KMS-11 (cell line): ENCODE measurements at regions not wholly inside any gene's neighbourhood (a gene's known extent, or its start where the extent isn't known, plus 50 kb on each side); places are given as distances from the start of the nearest gene placed in this dataset.

Source experiments
- H2AFZ ChIP-seq: fragments of 200-600 bp; sonication (generic); 2 replicates; pipeline ENCODE4 v1.6.1; 2016; ENCODE audit warnings: antibody characterized with exemption, mixed run types, low read depth
- H3K27ac ChIP-seq: fragments of 200-600 bp; sonication (generic); 2 replicates; pipeline ENCODE4 v1.6.1; 2016; ENCODE audit warnings: mild to moderate bottlenecking, mixed run types
- H3K27me3 ChIP-seq: fragments of 200-600 bp; sonication (generic); 2 replicates; pipeline ENCODE4 v1.6.1; 2017; ENCODE audit warnings: mild to moderate bottlenecking, low read depth, mixed run types, moderate library complexity; ENCODE audit not compliant: insufficient read depth
- H3K36me3 ChIP-seq: fragments of 200-600 bp; sonication (generic); 2 replicates; pipeline ENCODE4 v1.6.1; 2017; ENCODE audit warnings: mild to moderate bottlenecking, mixed run types; ENCODE audit not compliant: insufficient read depth
- H3K4me1 ChIP-seq: fragments of 200-600 bp; sonication (generic); 2 replicates; pipeline ENCODE4 v1.6.1; 2016; ENCODE audit warnings: mild to moderate bottlenecking, low read depth, mixed run types; ENCODE audit not compliant: poor library complexity, severe bottlenecking
- H3K4me2 ChIP-seq: fragments of 200-600 bp; sonication (generic); 2 replicates; pipeline ENCODE4 v1.7.0; 2016; ENCODE audit warnings: mild to moderate bottlenecking, mixed run types
- H3K4me3 ChIP-seq: fragments of 200-600 bp; sonication (generic); IDR thresholded peaks from 2 replicates; pipeline ENCODE4 v1.6.1; 2017; ENCODE audit warnings: low read depth, low read length, mixed read lengths; ENCODE audit not compliant: insufficient read depth
- H3K79me2 ChIP-seq: fragments of 200-600 bp; sonication (generic); 2 replicates; pipeline ENCODE4 v1.6.1; 2016; ENCODE audit warnings: low read depth, mixed run types; ENCODE audit not compliant: insufficient read depth
- H3K9ac ChIP-seq: fragments of 200-600 bp; sonication (generic); 2 replicates; pipeline ENCODE4 v1.6.1; 2016; ENCODE audit warnings: mild to moderate bottlenecking, mixed run types
- H4K20me1 ChIP-seq: fragments of 200-600 bp; sonication (generic); 2 replicates; pipeline ENCODE4 v1.6.1; 2016; ENCODE audit warnings: mild to moderate bottlenecking, mixed run types; ENCODE audit not compliant: insufficient read depth
- CTCF ChIP-seq: fragments of 200-600 bp; sonication (generic); conservative IDR thresholded peaks from 2 replicates; pipeline ENCODE4 v1.6.1; 2017; ENCODE audit warnings: low read depth, mild to moderate bottlenecking, antibody characterized with exemption, low read length, moderate library complexity, mixed read lengths

GRCh38 chr21:19566975-19567374, 1163.4 kb upstream of the TMPRSS15 start:
- H3K4me1 ChIP-seq, result no peaks in the 10 kb centered on the region
- no peak for TF ChIP-seq CTCF
- H3K9ac ChIP-seq, result no peak overlapping the region
- no peak overlapping the region for H3K4me3 ChIP-seq
- no peaks in the 10 kb centered on the region for H3K79me2 ChIP-seq
- no peaks in the 10 kb centered on the region for H3K36me3 ChIP-seq
- H4K20me1 ChIP-seq, result no peaks in the 10 kb centered on the region
- no peak overlapping the region for H3K4me2 ChIP-seq
- no peaks in the 10 kb centered on the region for H3K27me3 ChIP-seq
- no peak overlapping the region for H3K27ac ChIP-seq
- H2AFZ ChIP-seq, result no peak overlapping the region

- no peak overlapping the region for H3K9ac ChIP-seq
- no peak for TF ChIP-seq CTCF
These were observed 1173.8 kb upstream of the TMPRSS15 start for GRCh38 chr21:19577381-19577780.

GRCh38 chr21:19590044-19590443, 1186.5 kb upstream of the TMPRSS15 start:
- TF ChIP-seq CTCF, result no peak
- H3K79me2 ChIP-seq, result no peaks in the 10 kb centered on the region
- no peaks in the 10 kb centered on the region for H3K36me3 ChIP-seq
- no peak overlapping the region for H3K4me3 ChIP-seq
- H4K20me1 ChIP-seq, result no peaks in the 10 kb centered on the region
- no peak overlapping the region for H2AFZ ChIP-seq
- H3K9ac ChIP-seq, result no peak overlapping the region
- H3K4me2 ChIP-seq, result no peak overlapping the region
- H3K27ac ChIP-seq, result no peak overlapping the region
- no peaks in the 10 kb centered on the region for H3K4me1 ChIP-seq
- no peaks in the 10 kb centered on the region for H3K27me3 ChIP-seq

More at GRCh38 chr21:19577381-19577780, 1173.8 kb upstream of the TMPRSS15 start:
- Histone ChIP-seq H4K20me1 (no peaks in the 10 kb centered on the region), H3K79me2 (no peaks in the 10 kb centered on the region), H3K4me3 (no peak overlapping the region), H3K27ac (no peak overlapping the region), H3K4me2 (no peak overlapping the region), H3K27me3 (no peaks in the 10 kb centered on the region), H3K36me3 (no peaks in the 10 kb centered on the region), H3K4me1 (no peaks in the 10 kb centered on the region), H2AFZ (no peak overlapping the region)

GRCh38 chr21:19603011-19603593, 1199.5 kb upstream of the TMPRSS15 start:
- no peak overlapping the region for H2AFZ ChIP-seq
- no peaks in the 10 kb centered on the region for H3K27me3 ChIP-seq
- no peaks in the 10 kb centered on the region for H3K36me3 ChIP-seq
- H4K20me1 ChIP-seq, result no peaks in the 10 kb centered on the region
- no peaks in the 10 kb centered on the region for H3K79me2 ChIP-seq
- no peak overlapping the region for H3K4me2 ChIP-seq
- H3K27ac ChIP-seq, result no peak overlapping the region
- no peak overlapping the region for H3K9ac ChIP-seq
- TF ChIP-seq CTCF, result no peak
- no peaks in the 10 kb centered on the region for H3K4me1 ChIP-seq
- no peak overlapping the region for H3K4me3 ChIP-seq
